HG02852 (cell line): ENCODE measurements at regions not wholly inside any gene's neighbourhood (a gene's known extent, or its start where the extent isn't known, plus 50 kb on each side); places are given as distances from the start of the nearest gene placed in this dataset.
"Not testable (repeated sequence)": the region's sequence is repeated elsewhere in the genome, so short reads cannot be mapped to it uniquely, and the experiment has no call there.

Experiments used
- ATAC-seq: cut with Tn5 transposase; IDR thresholded peaks from one replicate; pipeline ENCODE4 v1.9.1; 2021; ENCODE audit warnings: mild to moderate bottlenecking, moderate library complexity; ENCODE audit not compliant: unreplicated experiment

- no peak for ATAC-seq
Measured at GRCh38 chr5:101404531-101404930, 501.4 kb upstream of the ST8SIA4 start.

DNA sequence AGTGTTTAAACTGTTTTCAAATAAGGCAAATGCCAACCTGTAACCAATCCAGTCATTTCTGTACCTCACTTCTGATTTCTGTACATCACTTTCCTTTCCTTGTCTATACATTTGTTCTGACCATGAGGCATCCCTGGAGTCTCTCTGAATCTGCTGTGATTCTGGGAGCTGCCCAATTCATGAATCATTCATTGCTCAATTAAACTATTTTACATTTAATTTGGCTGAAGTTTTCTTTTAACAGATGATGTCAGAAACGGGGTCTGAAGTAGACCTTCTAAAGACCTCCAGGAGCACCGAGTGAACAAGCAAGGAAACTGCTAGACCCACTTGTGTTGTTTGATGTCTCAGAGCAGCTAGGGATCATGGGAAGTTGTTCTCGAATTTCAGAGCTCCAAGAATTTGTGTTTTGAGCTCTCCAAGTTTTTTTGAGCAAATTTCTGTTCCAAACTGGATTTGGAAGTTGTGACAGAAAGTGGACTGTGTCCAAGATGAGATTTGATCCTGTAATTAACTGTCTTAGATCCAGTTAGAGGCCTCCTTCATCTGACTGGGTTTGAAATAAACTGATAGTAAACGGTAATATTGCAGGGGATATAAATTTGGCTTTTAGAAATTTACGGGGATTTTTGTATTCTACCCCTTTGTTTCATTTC is 490.8 kb upstream of the ST8SIA4 start:
- ATAC-seq = no peak

DNA sequence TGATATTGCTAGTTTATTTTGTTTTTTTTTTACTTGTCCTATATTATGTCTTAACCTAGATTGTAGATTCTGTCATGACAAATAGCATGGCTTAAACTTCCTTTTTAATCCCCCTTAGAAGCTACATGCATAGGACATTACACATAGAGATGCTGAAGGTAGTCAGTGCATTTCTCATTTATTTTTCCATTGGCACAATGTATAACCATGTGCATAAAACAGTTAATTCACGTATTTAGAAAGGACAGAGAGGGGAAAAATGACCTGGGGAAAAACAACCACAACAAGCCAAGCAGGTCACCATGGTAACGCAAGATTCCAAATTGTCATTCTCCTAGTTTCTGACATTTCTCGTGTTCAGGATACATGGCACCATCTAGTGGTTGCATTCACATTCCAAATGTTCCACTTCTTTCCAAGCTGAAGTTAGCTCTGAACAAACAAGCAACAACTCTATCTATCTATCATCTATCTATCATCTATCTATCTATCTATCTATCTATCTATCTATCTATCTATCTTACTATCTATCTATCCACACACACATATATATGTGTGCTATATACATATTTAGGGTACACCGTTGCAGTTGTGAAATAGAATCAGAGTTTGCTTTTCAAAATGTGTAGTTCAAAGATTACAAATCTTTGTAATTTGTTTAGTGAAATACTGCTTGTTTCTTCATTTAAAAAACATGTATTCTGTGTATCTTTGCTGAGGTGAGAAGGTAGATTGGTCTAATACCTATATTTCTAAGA is 487.2 kb upstream of the ST8SIA4 start:
- ATAC-seq = peak; percentile 65

GRCh38 chr5:101385276-101385675 is 482.2 kb upstream of the ST8SIA4 start:
- ATAC-seq = no peak

- no peak for ATAC-seq
Measured at GRCh38 chr5:101370181-101370580, 467.1 kb upstream of the ST8SIA4 start.

DNA sequence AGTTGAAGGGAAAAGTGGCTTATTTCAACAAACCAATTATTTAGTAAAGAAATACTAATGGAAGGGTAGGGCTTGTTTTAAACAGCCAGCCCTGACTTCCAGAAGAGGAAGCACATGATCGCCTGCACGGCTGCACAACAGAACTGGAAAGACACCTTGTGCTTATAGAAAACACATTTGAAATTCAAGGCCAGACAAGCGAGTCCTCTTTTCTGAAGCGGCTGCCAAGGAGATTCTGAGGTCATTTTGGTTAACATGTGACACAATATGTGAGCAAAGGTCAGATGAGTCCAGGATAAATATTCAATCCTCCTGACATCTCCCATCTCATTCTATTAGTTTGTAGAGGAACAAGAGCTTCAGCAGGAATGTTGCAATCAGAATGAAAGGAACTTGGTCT is 461.4 kb upstream of the ST8SIA4 start:
- no peak for ATAC-seq

GRCh38 chr5:101362067-101362466 is 459.0 kb upstream of the ST8SIA4 start:
- no peak for ATAC-seq

GRCh38 chr5:101346906-101347305 is 443.8 kb upstream of the ST8SIA4 start:
- ATAC-seq = peak; percentile 79

DNA sequence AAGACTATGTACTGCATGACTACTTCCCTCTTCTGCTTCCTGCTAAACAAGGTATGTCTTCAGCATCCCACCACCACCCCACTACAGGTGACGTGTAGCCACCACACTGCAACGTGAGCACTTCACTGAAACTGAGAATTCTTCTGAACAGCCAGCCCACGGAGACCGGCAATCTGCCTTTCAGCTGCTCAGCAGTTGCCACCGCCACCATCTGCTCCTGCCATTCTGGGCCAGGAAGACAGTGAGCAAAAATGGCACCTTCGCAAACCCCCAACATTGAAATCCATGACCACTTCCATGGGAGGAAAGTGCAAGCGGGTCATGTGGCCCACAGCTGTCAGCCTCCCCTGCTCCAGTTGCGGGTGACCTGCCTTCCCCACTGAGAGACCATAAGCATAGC is 443.4 kb upstream of the ST8SIA4 start:
- ATAC-seq = no peak

GRCh38 chr5:101338226-101338625 is 435.1 kb upstream of the ST8SIA4 start:
- ATAC-seq = no peak

DNA sequence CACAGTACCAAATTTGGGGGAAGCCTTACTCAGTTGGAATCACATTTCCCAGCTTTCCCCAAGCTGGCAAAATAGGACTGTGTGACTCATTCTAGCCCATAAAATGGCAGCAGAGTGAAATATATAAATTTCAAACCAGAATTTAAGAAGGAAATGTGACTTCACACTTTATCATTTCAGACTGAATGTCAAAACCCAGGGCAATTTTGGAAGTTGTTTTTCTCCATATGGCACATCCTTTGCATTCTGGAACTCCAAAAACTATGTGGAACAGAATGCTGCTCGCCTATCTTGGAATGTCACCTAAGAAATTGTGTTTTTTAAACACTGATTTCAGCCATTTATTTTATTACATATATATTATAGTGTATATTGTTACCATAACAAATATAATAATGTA is 424.7 kb upstream of the ST8SIA4 start:
- ATAC-seq = no peak

GRCh38 chr5:101326766-101327165 is 423.7 kb upstream of the ST8SIA4 start:
- no peak for ATAC-seq

GRCh38 chr5:101316401-101316800 is 413.3 kb upstream of the ST8SIA4 start:
- ATAC-seq = not testable (repeated sequence)

DNA sequence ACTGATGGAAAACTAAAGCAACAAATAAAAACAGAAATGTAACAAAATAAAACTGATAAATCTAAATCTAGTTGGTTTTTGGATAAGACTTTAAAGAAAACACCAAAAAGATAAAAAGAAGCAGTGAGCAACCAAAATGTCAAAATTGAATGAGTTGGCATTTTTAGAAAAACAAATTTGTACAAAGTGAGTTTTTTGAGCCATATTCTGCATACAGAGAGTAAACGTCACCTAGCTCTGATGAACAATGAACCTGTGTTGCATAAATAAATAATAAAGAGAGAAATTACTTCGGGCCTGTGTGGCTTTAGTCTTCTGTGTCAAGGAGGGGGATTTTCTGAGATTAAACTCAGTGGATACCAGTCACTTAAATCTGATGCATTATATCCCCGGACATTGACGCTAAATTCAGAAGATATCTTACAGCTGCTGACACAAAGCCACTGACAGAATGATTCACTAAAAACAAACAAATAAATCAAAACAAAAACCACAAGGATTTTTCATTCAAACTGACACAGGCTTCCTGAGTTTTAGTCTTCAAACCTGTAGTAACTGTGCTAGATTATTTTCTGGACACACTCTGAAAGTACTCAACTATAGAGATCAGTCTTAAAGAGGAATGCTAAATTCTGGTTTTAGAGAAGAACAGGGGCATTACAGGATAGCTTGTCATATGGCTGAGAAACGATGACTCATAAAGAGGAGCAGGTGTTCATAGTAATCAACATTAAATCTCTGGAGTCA is 403.5 kb upstream of the ST8SIA4 start:
- no peak for ATAC-seq

DNA sequence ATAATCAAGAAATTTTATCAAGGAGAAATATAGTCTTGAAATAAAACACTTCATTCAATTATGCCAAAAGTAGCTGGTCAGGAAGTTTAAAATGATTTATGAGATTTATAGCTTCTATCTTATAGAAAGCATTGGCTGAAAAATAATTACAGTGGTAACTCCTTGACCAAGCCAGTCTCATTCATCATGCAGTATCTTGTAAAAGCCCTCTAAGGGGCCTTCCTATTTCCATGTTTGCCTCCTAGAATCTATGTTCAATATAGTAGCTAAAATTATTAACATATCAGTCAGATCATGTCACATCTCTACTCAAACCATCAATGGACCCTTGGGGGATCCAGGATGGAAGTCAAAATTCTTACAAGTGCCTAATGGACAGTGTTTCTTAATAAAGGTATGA is 393.4 kb upstream of the ST8SIA4 start:
- ATAC-seq = no peak

GRCh38 chr5:101292199-101292598 is 389.1 kb upstream of the ST8SIA4 start:
- ATAC-seq = no peak

DNA sequence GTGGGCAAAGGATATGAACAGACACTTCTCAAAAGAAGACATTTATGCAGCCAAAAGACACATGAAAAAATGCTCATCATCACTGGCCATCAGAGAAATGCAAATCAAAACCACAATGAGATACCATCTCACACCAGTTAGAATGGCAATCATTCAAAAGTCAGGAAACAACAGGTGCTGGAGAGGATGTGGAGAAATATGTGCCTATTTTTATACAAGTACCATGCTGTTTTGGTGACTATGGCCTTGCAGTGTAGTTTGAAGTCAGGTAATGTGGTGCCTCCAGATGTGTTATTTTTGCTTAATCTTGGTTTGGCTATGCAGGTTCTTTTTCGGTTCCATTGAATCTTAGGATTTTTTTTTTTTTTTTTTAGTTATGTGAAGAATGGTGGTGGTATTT is 387.7 kb upstream of the ST8SIA4 start:
- not testable (repeated sequence) for ATAC-seq

- ATAC-seq = no peak
Measured at GRCh38 chr5:101288633-101289032, 385.6 kb upstream of the ST8SIA4 start.

- no peak for ATAC-seq
Measured at GRCh38 chr5:101284736-101285375, 381.8 kb upstream of the ST8SIA4 start.

GRCh38 chr5:101283938-101284337 is 380.9 kb upstream of the ST8SIA4 start:
- ATAC-seq = not testable (repeated sequence)

GRCh38 chr5:101278917-101279316 is 375.8 kb upstream of the ST8SIA4 start:
- ATAC-seq = no peak
